Adrenal gland (tissue), 5 donors: ENCODE measurements at regions not wholly inside any gene's neighbourhood (a gene's known extent, or its start where the extent isn't known, plus 50 kb on each side); places are given as distances from the start of the nearest gene placed in this dataset.

ENCODE experiments used
- CTCF ChIP-seq, 6 experiments: fragments of 450-650 bp in 4 of 6; fragments of 200-600 bp in 2 of 6; sonication (generic) in 1 of 6; IDR thresholded peaks; 1 replicate in 5 of 6; 2 replicates in 1 of 6; pipeline versions ENCODE4 v1.5.1 to v1.8.0; 2016 to 2021; ENCODE audit warnings: antibody characterized with exemption in 6 of 6, mild to moderate bottlenecking in 2 of 6, moderate library complexity in 1 of 6
- POLR2A ChIP-seq, 2 donors: fragments of 450-650 bp; IDR thresholded peaks; one replicate each; pipeline ENCODE4 v1.6.1; 2017; ENCODE audit warnings: antibody characterized with exemption in 2 of 2, mild to moderate bottlenecking in 2 of 2, moderate library complexity in 1 of 2
- donor health status: DM: no; HTN: no; CAD: no.

GRCh38 chr13:50224534-50224933, 209.3 kb downstream of the KCNRG start:
- TF ChIP-seq CTCF (IDR thresholded peaks at IDR 0.05), result no peak
- no peak for TF ChIP-seq POLR2A (IDR thresholded peaks at IDR 0.05)
